ENCODE measurements at regions not wholly inside any gene's neighbourhood (a gene's known extent, or its start where the extent isn't known, plus 50 kb on each side); places are given as distances from the start of the nearest gene placed in this dataset.

GRCh38 chr2:6683516-6683915 lies 182.2 kb downstream of the CMPK2 start:
- no peak for DNase-seq

- no peak for DNase-seq
Measured at GRCh38 chr2:6685447-6685846, 180.3 kb downstream of the CMPK2 start.

- DNase-seq = no peak
Measured at GRCh38 chr2:6692056-6692455, 173.7 kb downstream of the CMPK2 start.

GRCh38 chr2:6692819-6693218 lies 172.9 kb downstream of the CMPK2 start:
- DNase-seq = no peak

- no peak for DNase-seq
Measured at GRCh38 chr2:6694555-6694954, 171.2 kb downstream of the CMPK2 start.

- DNase-seq = no peak
Measured at GRCh38 chr2:6700335-6700734, 165.4 kb downstream of the CMPK2 start.

- no peak for DNase-seq
Measured at GRCh38 chr2:6704077-6704476, 161.6 kb downstream of the CMPK2 start.

GRCh38 chr2:6721395-6721794 lies 144.3 kb downstream of the CMPK2 start:
- DNase-seq = no peak

- no peak for DNase-seq
Measured at GRCh38 chr2:6722574-6722973, 143.1 kb downstream of the CMPK2 start.

- peak; percentile 10 for DNase-seq
Measured at GRCh38 chr2:6723865-6724604, 141.7 kb downstream of the CMPK2 start.

- DNase-seq = no peak
Measured at GRCh38 chr2:6724605-6725140, 141.0 kb downstream of the CMPK2 start.

GRCh38 chr2:6728156-6728555 lies 137.6 kb downstream of the CMPK2 start:
- DNase-seq = no peak

- no peak for DNase-seq
Measured at GRCh38 chr2:6730003-6730402, 135.7 kb downstream of the CMPK2 start.

- DNase-seq = peak; percentile 4
Measured at GRCh38 chr2:6730649-6731532, 134.8 kb downstream of the CMPK2 start.

GRCh38 chr2:6739547-6739946 lies 126.2 kb downstream of the CMPK2 start:
- no peak for DNase-seq

GRCh38 chr2:6741229-6741628 lies 124.5 kb downstream of the CMPK2 start:
- no peak for DNase-seq

- no peak for DNase-seq
Measured at GRCh38 chr2:6744038-6744437, 121.7 kb downstream of the CMPK2 start.

GRCh38 chr2:6747433-6747832 lies 118.3 kb downstream of the CMPK2 start:
- DNase-seq = no peak

GRCh38 chr2:6748406-6749067 lies 117.2 kb downstream of the CMPK2 start:
- no peak for DNase-seq

GRCh38 chr2:6749962-6750361 lies 115.7 kb downstream of the CMPK2 start:
- no peak for DNase-seq

GRCh38 chr2:6750411-6751158 lies 115.1 kb downstream of the CMPK2 start:
- DNase-seq = no peak

- DNase-seq = peak; percentile 17
Measured at GRCh38 chr2:6754419-6754818, 111.3 kb downstream of the CMPK2 start.

- DNase-seq = peak; percentile 11
Measured at GRCh38 chr2:6755456-6755855, 110.3 kb downstream of the CMPK2 start.
